ENCODE measurements at regions not wholly inside any gene's neighbourhood (a gene's known extent, or its start where the extent isn't known, plus 50 kb on each side); places are given as distances from the start of the nearest gene placed in this dataset.

GRCh38 chr3:77869423-77869822 lies 829.5 kb downstream of the ROBO2 start:
- DNase-seq = no peak

GRCh38 chr3:77871436-77871835 lies 831.5 kb downstream of the ROBO2 start:
- DNase-seq = no peak

GRCh38 chr3:77873598-77873997 lies 833.7 kb downstream of the ROBO2 start:
- DNase-seq = no peak

- peak; percentile 8 for DNase-seq
Observed at GRCh38 chr3:77885381-77885780, 845.5 kb downstream of the ROBO2 start.

GRCh38 chr3:77887611-77888010 lies 847.7 kb downstream of the ROBO2 start:
- DNase-seq = peak; percentile 0

- DNase-seq = no peak
Observed at GRCh38 chr3:77889616-77890015, 849.7 kb downstream of the ROBO2 start.

GRCh38 chr3:77898621-77899020 lies 858.7 kb downstream of the ROBO2 start:
- DNase-seq = no peak

- DNase-seq = no peak
Observed at GRCh38 chr3:77902675-77903074, 862.8 kb downstream of the ROBO2 start.

GRCh38 chr3:77906102-77906709 lies 866.3 kb downstream of the ROBO2 start:
- DNase-seq = no peak

- DNase-seq = no peak
Observed at GRCh38 chr3:77913524-77914174, 873.8 kb downstream of the ROBO2 start.

GRCh38 chr3:77915336-77915735 lies 875.4 kb downstream of the ROBO2 start:
- DNase-seq = no peak

- DNase-seq = no peak
Observed at GRCh38 chr3:77917225-77917624, 877.3 kb downstream of the ROBO2 start.

GRCh38 chr3:77919244-77919643 lies 879.3 kb downstream of the ROBO2 start:
- DNase-seq = no peak

- peak; percentile 43 for DNase-seq
Observed at GRCh38 chr3:77931255-77932009, 891.5 kb downstream of the ROBO2 start.

GRCh38 chr3:77932926-77933325 lies 893.0 kb downstream of the ROBO2 start:
- no peak for DNase-seq

GRCh38 chr3:77933926-77934325 lies 894.0 kb downstream of the ROBO2 start:
- DNase-seq = peak; percentile 20

GRCh38 chr3:77935418-77935817 lies 895.5 kb downstream of the ROBO2 start:
- no peak for DNase-seq

GRCh38 chr3:77939726-77940125 lies 899.8 kb downstream of the ROBO2 start:
- DNase-seq = no peak

- DNase-seq = no peak
Observed at GRCh38 chr3:77943598-77943997, 903.7 kb downstream of the ROBO2 start.

- no peak for DNase-seq
Observed at GRCh38 chr3:77945320-77945719, 905.4 kb downstream of the ROBO2 start.

GRCh38 chr3:77947671-77948070 lies 907.8 kb downstream of the ROBO2 start:
- DNase-seq = no peak

- no peak for DNase-seq
Observed at GRCh38 chr3:77967621-77968020, 927.7 kb downstream of the ROBO2 start.

- DNase-seq = no peak
Observed at GRCh38 chr3:77976079-77976478, 936.2 kb downstream of the ROBO2 start.

- no peak for DNase-seq
Observed at GRCh38 chr3:78003090-78003489, 963.2 kb downstream of the ROBO2 start.

Data from fibroblast of upper back skin (primary cell).